GM20431 (cell line): ENCODE measurements at regions not wholly inside any gene's neighbourhood (a gene's known extent, or its start where the extent isn't known, plus 50 kb on each side); places are given as distances from the start of the nearest gene placed in this dataset.
"Not testable (repeated sequence)": the region's sequence is repeated elsewhere in the genome, so short reads cannot be mapped to it uniquely, and the experiment has no call there.

Experiments used
- in situ Hi-C: fragments of 300-500 bp; cut with MseI, MboI; formaldehyde crosslinking; loops from one replicate; pipeline ENCODE4 v1.15.0; 2020; ENCODE audit warnings: low sequenced_read_pairs; ENCODE audit not compliant: unreplicated experiment

- in situ Hi-C loops, result no loop called here
These were observed 114.1 kb upstream of the DAPK1 start for GRCh38 chr9:87383344-87384150.

- in situ Hi-C loops, result no loop called here
These were observed 111.1 kb upstream of the DAPK1 start for GRCh38 chr9:87386490-87387025.

GRCh38 chr9:87387351-87388011, 110.2 kb upstream of the DAPK1 start:
- in situ Hi-C loops, result no loop called here

GRCh38 chr9:87388708-87389107, 109.0 kb upstream of the DAPK1 start:
- in situ Hi-C loops, result not testable (repeated sequence)

DNA sequence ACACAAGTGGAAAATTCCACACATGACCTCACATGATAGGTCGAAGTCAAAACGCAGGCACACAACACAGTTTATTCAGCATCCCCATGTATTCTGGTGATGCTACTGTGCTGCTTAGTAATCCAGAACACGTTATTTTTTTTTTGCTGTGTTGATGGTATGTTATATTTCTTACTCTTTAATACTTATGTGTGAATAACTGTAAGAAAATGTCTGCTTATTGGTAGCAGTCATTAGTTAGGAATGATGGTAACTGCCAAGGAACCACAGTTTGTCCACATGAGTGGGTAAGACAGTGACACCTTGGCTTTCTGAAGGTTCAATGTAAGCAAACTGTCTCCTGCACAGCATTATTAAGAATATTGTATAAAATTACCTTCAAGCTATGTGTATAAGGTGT, 107.7 kb upstream of the DAPK1 start:
- in situ Hi-C loops, result no loop called here

DNA sequence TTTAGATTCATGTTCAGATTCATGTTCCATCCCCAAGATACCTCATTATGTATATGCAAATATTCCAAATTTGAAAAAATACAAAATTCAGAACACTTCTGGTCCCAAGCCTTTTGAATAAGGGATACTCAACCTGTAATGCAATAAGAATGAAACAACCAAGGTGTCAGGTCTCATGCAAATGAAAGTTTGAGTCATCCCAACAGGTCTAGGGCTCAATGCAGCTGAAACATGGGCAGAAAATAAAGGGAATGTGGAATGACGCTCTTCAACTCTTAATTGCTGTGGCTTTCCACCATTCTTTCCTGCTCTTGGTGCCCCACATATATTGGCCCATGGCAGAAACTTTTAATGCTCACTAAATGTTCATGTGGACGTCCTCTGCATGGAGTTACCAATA, 107.3 kb upstream of the DAPK1 start:
- in situ Hi-C loops, result no loop called here

GRCh38 chr9:87392086-87392485, 105.6 kb upstream of the DAPK1 start:
- in situ Hi-C loops, result no loop called here

- in situ Hi-C loops, result no loop called here
These were observed 103.9 kb upstream of the DAPK1 start for GRCh38 chr9:87393706-87394230.

DNA sequence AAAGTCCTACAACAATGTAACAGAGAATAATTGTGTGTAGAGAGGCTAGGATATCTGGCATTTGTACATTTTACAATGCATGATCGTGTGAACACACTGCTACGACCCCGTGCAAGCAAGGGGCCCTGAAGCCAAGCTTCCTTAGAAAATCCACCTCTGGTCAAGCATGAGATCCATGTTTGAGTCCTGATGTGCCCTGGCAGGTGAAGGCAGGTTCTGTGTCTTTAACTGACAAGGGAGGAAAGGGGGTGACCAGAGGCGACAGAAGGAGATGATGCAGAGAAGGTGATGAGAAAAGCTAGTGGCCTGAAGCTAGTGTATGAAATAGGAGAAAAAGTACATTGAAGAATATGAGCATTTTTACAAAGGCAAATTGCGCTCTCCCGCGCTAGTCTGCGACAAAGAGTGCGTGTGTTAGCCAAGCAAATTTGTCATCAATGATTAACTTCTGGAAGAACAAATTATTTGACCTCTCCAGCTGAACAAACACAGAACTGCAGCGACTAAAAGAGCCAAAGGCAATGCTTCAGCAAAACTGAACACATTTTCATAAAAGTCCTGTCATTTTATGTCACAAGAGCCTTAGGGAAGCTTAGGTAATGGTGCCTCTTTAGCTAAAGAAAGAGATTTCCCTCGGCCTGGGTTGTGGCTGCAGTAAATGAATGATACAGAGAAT, 101.7 kb upstream of the DAPK1 start:
- in situ Hi-C loops, result no loop called here

DNA sequence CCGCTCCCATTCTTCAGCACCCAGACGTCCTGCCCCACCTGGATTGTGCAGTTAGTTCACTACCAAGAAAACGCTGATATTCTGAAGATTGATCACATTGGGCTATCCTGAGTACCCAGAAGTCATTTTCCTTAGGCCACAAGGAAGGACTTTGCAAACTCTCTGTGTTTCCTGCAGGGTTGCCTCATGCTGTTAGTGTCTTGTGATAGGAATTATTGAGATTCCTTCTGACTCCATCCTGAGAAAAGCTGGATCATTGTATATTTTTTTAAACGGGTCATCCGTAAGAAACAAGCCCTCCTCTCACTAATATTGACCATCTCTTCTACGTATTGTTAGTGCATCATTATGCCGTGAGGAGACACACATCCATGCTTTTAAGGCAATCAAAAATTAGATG, 96.0 kb upstream of the DAPK1 start:
- in situ Hi-C loops, result no loop called here

- in situ Hi-C loops, result no loop called here
These were observed 95.1 kb upstream of the DAPK1 start for GRCh38 chr9:87402537-87402936.

DNA sequence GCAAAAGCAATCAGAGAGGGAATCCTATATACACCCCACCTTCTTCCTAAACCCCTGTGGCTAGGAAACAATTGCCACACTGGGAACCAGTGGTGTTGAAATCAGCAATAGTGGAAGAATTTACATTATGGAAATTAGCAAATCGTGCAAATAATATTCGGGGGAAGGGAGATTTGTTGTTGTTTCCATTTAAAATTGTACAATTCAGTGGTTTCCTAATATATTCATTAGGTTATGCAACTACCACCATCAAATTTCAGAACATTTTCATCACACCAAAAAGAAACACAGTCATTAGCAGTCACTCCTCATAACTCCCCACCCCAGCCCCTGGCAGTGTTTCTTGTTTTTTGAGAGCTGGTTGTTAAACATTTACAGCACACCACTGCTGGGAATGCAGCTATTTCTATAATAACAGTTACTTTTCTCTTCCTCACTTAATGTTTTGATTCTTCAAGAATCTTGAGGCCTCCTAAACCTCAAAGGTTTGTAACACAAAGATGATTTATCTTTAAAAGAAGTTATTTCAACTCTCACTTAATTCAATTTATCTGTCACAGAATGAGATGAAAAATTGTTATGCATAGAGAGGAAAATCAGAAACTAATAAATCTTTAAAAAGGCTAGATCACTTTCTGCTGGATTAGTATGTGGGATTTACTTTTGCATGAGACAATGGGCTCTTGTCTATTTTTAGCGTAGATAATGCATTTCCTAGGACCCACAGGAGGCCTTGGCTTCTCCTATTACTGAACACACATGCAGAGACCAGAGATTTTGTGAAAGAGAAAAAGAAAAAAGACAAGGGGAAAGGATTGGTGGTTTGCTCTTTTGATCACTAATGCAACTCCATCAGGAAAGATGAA, 91.8 kb upstream of the DAPK1 start:
- in situ Hi-C loops, result no loop called here

DNA sequence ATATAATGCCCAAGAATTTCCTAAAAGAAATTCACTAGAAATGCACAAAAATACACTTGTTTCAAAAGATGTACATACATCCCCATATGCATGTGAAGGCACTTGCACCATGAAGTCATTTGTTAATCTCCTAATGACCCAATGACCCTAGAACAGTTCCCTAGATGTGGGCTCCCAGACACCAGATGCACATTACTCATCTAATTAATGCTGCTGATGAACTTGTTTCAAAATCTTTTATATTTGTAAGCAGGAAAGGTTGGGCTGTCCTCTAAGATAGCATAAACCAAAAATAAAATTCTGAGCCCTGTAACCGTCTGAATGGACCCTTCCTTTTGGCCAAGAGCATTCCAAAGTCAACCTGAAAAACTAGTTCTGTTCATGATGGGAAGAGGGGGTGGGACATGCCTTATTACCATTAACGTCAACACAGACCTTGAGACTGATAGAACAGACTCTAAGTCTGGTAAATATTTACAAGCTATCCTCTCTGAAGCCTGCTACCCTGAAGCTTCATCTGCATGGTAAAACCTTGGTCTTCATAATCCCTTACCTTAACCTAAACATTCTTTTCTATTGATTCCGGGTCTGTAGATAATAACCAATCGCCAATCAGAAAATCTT, 91.0 kb upstream of the DAPK1 start:
- in situ Hi-C loops, result no loop called here

DNA sequence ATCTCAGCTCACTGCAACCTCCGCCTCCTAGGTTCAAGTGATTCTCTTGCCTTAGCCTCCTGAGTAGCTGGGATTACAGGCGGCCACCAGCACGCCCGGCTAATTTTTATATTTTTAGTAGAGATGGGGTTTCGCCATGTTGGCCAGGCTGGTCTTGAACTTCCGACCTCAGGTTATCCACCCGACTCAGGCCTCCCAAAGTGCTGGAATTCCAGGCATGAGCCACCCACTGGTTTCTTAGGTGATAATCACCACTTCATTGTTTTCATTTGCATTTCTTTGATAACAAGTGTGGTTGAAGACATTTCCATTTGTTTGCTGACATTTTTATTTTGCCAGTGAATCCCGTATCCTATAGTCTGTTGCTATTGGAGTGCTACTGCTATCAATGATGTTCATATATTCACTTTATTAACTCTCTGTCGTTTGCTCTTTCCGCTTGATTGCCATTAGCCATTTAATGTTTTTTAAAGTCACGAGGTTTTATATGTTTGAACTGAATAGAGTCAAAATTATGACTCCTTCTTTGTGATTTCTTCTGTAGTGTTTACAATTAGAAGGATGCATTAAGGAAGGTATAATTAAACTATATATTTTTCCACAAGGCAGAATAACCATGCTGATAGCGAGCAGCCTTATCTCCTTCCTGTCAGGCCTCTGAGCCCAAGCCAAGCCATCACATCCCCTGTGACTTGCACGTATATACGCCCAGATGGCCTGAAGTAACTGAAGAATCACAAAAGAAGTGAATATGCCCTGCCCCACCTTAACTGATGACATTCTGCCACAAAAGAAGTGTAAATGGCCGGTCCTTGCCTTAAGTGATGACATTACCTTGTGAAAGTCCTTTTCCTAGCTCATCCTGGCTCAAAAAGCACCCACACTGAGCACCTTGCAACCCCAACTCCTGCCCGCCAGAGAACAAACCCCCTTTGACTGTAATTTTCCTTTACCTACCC, 87.3 kb upstream of the DAPK1 start:
- in situ Hi-C loops, result not testable (repeated sequence)

DNA sequence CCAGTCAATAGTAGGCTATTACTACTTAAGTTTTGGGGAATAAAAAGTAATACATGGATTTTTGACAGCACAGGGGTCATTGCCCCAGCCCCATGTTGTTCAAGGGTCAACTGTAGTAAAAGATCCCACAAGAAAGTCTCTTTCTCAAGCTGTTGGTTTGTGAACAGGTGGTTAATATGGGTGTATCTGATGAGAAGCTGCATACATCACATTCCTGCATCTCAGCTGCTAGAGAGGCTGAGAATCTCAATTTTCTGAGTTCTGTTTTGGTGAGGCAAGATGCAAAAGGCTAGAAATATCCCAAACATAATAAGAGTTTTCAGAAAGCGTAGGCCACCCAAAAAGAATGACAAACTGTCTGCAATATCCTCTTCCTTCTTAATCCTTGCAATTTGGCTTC, 76.8 kb upstream of the DAPK1 start:
- in situ Hi-C loops, result no loop called here

DNA sequence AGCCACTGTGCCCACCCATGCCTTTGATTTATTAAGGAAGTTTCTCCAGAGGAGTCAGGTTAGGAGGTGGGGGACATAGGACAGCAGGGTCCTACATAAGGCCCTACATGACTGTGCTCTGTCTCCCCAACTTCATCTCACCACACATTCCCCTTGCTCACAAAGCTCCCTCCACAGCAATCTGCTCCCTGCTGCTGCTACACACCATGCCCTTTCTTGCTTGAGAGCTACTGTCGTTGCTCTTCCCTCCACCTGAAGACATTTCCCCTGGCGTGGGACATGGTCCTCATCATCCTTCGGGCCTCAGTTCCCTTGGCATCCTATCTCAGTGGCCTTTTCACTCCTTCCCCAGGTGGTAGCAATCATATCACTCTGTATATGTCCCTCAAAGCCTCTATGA, 75.9 kb upstream of the DAPK1 start:
- in situ Hi-C loops, result no loop called here

DNA sequence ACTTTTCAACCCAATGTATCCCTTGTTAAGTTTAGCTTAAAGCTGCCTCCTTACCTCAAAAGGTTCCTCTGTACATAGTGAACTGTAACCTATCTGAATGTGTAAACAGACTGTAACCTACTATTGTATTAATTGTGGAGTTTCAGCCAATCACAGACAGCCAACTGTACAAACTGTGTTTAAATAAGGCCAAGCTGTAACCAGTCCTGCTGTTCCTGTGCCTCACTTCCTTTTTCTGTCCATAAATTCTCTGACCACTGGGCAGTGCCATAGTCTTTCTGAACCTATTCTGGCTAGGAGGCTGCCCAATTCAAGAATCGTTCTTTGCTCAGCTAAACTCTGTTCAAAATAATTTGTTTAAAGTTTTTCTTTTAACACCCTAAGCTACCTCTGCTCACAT, 74.7 kb upstream of the DAPK1 start:
- in situ Hi-C loops, result no loop called here

- in situ Hi-C loops, result not testable (repeated sequence)
These were observed 73.8 kb upstream of the DAPK1 start for GRCh38 chr9:87423885-87424284.
